ENCODE measurements at regions not wholly inside any gene's neighbourhood (a gene's known extent, or its start where the extent isn't known, plus 50 kb on each side); places are given as distances from the start of the nearest gene placed in this dataset.

DNA sequence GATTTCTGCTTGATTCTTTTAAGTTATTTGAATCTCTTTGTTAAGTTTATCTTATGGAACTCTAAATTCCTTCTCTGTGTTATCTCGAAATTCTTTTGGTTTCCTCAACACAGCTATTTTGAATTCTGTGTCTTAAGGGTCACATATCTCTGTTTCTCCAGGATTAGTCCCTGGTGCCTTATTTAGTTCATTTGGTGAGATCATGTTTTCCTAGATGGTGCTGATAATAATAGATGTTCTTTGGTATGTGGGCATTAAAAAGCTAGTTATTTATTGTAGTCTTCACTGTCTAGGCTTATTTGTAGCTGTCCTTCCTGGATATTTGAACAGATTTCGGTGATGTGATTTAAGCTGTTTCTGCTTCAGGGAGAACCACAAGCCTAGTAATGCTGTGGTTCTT is 615.6 kb upstream of the NECTIN3 start:
- no peaks in the 10 kb centered on the region for H3K27me3 ChIP-seq (ENCODE audit: insufficient read depth, low read depth, low read length)
- no peaks in the 10 kb centered on the region for H3K9me3 ChIP-seq (ENCODE audit: low read length)
- H3K4me3 ChIP-seq (ENCODE audit: low read length) = no peak overlapping the region
- no peak overlapping the region for H3K4me2 ChIP-seq (ENCODE audit: low read length)
- H4K20me1 ChIP-seq (ENCODE audit: insufficient read depth) = no peaks in the 10 kb centered on the region
- no peaks in the 10 kb centered on the region for H3K36me3 ChIP-seq (ENCODE audit: insufficient read depth, low read length)
- H3K79me2 ChIP-seq (replicated peaks; ENCODE audit: insufficient read depth, low read length) = no peaks in the 10 kb centered on the region
- TF ChIP-seq MXI1 (conservative IDR thresholded peaks at IDR 0.05; ENCODE audit: poor library complexity, severe bottlenecking) (no peak), POLR2AphosphoS5 (IDR thresholded peaks at IDR 0.05) (no peak), SMC3 (conservative IDR thresholded peaks at IDR 0.05; ENCODE audit: poor library complexity) (no peak), TAF1 (IDR thresholded peaks at IDR 0.05; ENCODE audit: low read depth) (no peak), RAD21 (conservative IDR thresholded peaks at IDR 0.05) (no peak), EZH2 (IDR thresholded peaks at IDR 0.05; ENCODE audit: borderline replicate concordance, insufficient read depth, low read length, poor library complexity, severe bottlenecking) (no peak), EP300 (conservative IDR thresholded peaks at IDR 0.05; ENCODE audit: poor library complexity, severe bottlenecking) (no peak)
- TF ChIP-seq, protein P1, sequence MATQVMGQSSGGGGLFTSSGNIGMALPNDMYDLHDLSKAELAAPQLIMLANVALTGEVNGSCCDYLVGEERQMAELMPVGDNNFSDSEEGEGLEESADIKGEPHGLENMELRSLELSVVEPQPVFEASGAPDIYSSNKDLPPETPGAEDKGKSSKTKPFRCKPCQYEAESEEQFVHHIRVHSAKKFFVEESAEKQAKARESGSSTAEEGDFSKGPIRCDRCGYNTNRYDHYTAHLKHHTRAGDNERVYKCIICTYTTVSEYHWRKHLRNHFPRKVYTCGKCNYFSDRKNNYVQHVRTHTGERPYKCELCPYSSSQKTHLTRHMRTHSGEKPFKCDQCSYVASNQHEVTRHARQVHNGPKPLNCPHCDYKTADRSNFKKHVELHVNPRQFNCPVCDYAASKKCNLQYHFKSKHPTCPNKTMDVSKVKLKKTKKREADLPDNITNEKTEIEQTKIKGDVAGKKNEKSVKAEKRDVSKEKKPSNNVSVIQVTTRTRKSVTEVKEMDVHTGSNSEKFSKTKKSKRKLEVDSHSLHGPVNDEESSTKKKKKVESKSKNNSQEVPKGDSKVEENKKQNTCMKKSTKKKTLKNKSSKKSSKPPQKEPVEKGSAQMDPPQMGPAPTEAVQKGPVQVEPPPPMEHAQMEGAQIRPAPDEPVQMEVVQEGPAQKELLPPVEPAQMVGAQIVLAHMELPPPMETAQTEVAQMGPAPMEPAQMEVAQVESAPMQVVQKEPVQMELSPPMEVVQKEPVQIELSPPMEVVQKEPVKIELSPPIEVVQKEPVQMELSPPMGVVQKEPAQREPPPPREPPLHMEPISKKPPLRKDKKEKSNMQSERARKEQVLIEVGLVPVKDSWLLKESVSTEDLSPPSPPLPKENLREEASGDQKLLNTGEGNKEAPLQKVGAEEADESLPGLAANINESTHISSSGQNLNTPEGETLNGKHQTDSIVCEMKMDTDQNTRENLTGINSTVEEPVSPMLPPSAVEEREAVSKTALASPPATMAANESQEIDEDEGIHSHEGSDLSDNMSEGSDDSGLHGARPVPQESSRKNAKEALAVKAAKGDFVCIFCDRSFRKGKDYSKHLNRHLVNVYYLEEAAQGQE (IDR thresholded peaks at IDR 0.05; ENCODE audit: borderline replicate concordance) = no peak
- TF ChIP-seq, protein P2, sequence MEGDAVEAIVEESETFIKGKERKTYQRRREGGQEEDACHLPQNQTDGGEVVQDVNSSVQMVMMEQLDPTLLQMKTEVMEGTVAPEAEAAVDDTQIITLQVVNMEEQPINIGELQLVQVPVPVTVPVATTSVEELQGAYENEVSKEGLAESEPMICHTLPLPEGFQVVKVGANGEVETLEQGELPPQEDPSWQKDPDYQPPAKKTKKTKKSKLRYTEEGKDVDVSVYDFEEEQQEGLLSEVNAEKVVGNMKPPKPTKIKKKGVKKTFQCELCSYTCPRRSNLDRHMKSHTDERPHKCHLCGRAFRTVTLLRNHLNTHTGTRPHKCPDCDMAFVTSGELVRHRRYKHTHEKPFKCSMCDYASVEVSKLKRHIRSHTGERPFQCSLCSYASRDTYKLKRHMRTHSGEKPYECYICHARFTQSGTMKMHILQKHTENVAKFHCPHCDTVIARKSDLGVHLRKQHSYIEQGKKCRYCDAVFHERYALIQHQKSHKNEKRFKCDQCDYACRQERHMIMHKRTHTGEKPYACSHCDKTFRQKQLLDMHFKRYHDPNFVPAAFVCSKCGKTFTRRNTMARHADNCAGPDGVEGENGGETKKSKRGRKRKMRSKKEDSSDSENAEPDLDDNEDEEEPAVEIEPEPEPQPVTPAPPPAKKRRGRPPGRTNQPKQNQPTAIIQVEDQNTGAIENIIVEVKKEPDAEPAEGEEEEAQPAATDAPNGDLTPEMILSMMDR (IDR thresholded peaks at IDR 0.05; ENCODE audit: poor library complexity, severe bottlenecking) = no peak
- H3K9ac ChIP-seq (ENCODE audit: low read length) = no peak overlapping the region
- no peak overlapping the region for H2AFZ ChIP-seq (ENCODE audit: low read depth, low read length)
- no peak overlapping the region for H3K27ac ChIP-seq (ENCODE audit: low read length)
- no peaks in the 10 kb centered on the region for H3K9me2 ChIP-seq (ENCODE audit: insufficient read depth, low read length)
- no peaks in the 10 kb centered on the region for H3F3A ChIP-seq (ENCODE audit: insufficient read depth, low read length, poor library complexity, severe bottlenecking)

DNA sequence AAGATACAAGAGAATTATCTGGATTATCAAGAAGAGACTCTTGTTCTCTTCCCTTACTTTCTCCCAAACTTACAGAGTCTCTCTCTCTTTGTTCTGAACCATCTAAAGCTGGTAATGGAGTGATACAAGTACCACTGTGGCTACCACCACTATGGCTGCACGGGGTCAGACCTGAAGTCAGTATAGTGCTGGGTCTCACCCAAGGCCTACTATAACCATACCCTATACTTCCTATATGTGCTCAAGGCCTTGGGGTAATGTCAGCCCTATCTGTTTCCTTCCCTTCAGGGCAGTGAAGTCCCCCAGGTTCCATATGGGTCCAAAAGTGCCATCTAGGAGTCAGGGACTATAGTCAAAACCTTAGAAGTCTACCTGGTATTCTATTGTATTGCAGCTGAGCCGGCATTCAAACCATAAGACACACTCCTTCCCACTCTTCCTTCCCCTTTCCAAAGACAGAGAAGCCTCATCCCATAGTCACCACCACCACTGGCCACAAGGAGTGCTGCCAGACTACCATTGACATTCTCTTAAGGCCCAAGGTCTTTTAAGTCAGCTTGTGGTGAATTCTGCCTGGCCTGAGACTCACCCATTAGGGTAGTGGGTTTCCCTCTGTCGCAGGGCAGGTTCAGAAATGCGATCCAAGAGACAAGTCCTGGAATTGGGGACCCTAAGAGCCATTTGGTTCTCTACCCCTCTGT is 615.0 kb upstream of the NECTIN3 start:
- no peak overlapping the region for H2AFZ ChIP-seq (ENCODE audit: low read depth, low read length)
- no peak overlapping the region for H3K9ac ChIP-seq (ENCODE audit: low read length)
- H3K9me3 ChIP-seq (ENCODE audit: low read length) = no peaks in the 10 kb centered on the region
- H3K9me2 ChIP-seq (ENCODE audit: insufficient read depth, low read length) = no peaks in the 10 kb centered on the region
- no peak overlapping the region for H3K27ac ChIP-seq (ENCODE audit: low read length)
- no peaks in the 10 kb centered on the region for H3F3A ChIP-seq (ENCODE audit: insufficient read depth, low read length, poor library complexity, severe bottlenecking)
- no peaks in the 10 kb centered on the region for H3K79me2 ChIP-seq (replicated peaks; ENCODE audit: insufficient read depth, low read length)
- no peaks in the 10 kb centered on the region for H3K27me3 ChIP-seq (ENCODE audit: insufficient read depth, low read depth, low read length)
- no peak overlapping the region for H3K4me3 ChIP-seq (ENCODE audit: low read length)
- H4K20me1 ChIP-seq (ENCODE audit: insufficient read depth) = no peaks in the 10 kb centered on the region
- no peak overlapping the region for H3K4me2 ChIP-seq (ENCODE audit: low read length)
- TF ChIP-seq SMC3 (conservative IDR thresholded peaks at IDR 0.05; ENCODE audit: poor library complexity) (no peak), TAF1 (IDR thresholded peaks at IDR 0.05; ENCODE audit: low read depth) (no peak), POLR2AphosphoS5 (IDR thresholded peaks at IDR 0.05) (no peak), MXI1 (conservative IDR thresholded peaks at IDR 0.05; ENCODE audit: poor library complexity, severe bottlenecking) (no peak)
- TF ChIP-seq, protein P2 (IDR thresholded peaks at IDR 0.05; ENCODE audit: poor library complexity, severe bottlenecking) = no peak
- TF ChIP-seq, protein P1 (IDR thresholded peaks at IDR 0.05; ENCODE audit: borderline replicate concordance) = no peak
- no peaks in the 10 kb centered on the region for H3K36me3 ChIP-seq (ENCODE audit: insufficient read depth, low read length)
